ENCODE measurements at regions not wholly inside any gene's neighbourhood (a gene's known extent, or its start where the extent isn't known, plus 50 kb on each side); places are given as distances from the start of the nearest gene placed in this dataset.

- Histone ChIP-seq H4K20me1 (ENCODE audit: control insufficient read depth, insufficient read depth, low read length, poor library complexity, severe bottlenecking) (no peaks in the 10 kb centered on the region), H3K27me3 (replicated peaks in 1 of 4; ENCODE audit: control extremely low read depth in 1 of 4, control insufficient read depth in 3 of 4, insufficient read depth in 4 of 4, low read length in 3 of 4) (no peaks in the 10 kb centered on the region), H2AFZ (ENCODE audit: insufficient read depth, low read depth, low read length, poor library complexity, severe bottlenecking) (no peak overlapping the region), H3K79me2 (ENCODE audit: control insufficient read depth, insufficient read depth, low read length) (no peaks in the 10 kb centered on the region), H3K9ac (ENCODE audit: low read length) (no peak overlapping the region), H3K36me3 (replicated peaks in 1 of 2; ENCODE audit: control extremely low read depth in 1 of 2, control insufficient read depth in 1 of 2, extremely low read depth in 1 of 2, insufficient read depth in 2 of 2, low read length in 1 of 2) (no peaks in the 10 kb centered on the region), H3K9me3 (ENCODE audit: control extremely low read depth in 1 of 3, control insufficient read depth in 2 of 3, insufficient read depth in 1 of 3, low read length in 2 of 3) (no peaks in the 10 kb centered on the region), H3K27ac (ENCODE audit: low read length in 2 of 2) (no peak overlapping the region), H3K4me1 (ENCODE audit: control insufficient read depth in 2 of 2, insufficient read depth in 2 of 2, low read length in 2 of 2) (no peaks in the 10 kb centered on the region), H3K4me3 (ENCODE audit: control extremely low read depth in 1 of 5, extremely low read depth in 1 of 5, insufficient read depth in 1 of 5, low read depth in 2 of 5, low read length in 4 of 5) (no peak overlapping the region), H3K4me2 (replicated peaks; ENCODE audit: low read depth, low read length, poor library complexity, severe bottlenecking) (no peak overlapping the region)
- TF ChIP-seq CTCF (IDR thresholded peaks at IDR 0.05), result no peak
- TF ChIP-seq EZH2 (IDR thresholded peaks at IDR 0.05; ENCODE audit: borderline replicate concordance, insufficient read depth, low read depth, low read length, poor library complexity, severe bottlenecking), result no peak
- ChIA-PET CTCF (no interaction called here), POLR2A (no interaction called here)
- WGBS (ENCODE audit: insufficient coverage), result 85% methylated on average over 5 of the region's 7 CpGs
- DNase-seq (no peak), ATAC-seq (ENCODE audit: low read depth) (no peak)
- intact Hi-C loops (cut with micrococcal nuclease), result no loop called here
- Mint-ChIP-seq H3K27me3 (no peaks in the 10 kb centered on the region), H3K9me3 (ENCODE audit: insufficient read depth) (no peaks in the 10 kb centered on the region), H3K27ac (no peak overlapping the region), H3K4me1 (no peaks in the 10 kb centered on the region), H3K4me3 (no peak overlapping the region)
Observed at GRCh38 chr10:108166401-108166800, 1001.9 kb upstream of the SORCS1 start.

- Histone ChIP-seq H3K27ac (ENCODE audit: low read length in 2 of 2) (no peak overlapping the region), H3K4me3 (ENCODE audit: control extremely low read depth in 1 of 5, extremely low read depth in 1 of 5, insufficient read depth in 1 of 5, low read depth in 2 of 5, low read length in 4 of 5) (no peak overlapping the region), H3K4me1 (ENCODE audit: control insufficient read depth in 2 of 2, insufficient read depth in 2 of 2, low read length in 2 of 2) (no peaks in the 10 kb centered on the region), H4K20me1 (ENCODE audit: control insufficient read depth, insufficient read depth, low read length, poor library complexity, severe bottlenecking) (no peaks in the 10 kb centered on the region), H3K9me3 (ENCODE audit: control extremely low read depth in 1 of 3, control insufficient read depth in 2 of 3, insufficient read depth in 1 of 3, low read length in 2 of 3) (peaks cover 0 to 3% (median 2%) of the 10 kb centered on the region in 3 donors), H2AFZ (ENCODE audit: insufficient read depth, low read depth, low read length, poor library complexity, severe bottlenecking) (no peak overlapping the region), H3K36me3 (replicated peaks in 1 of 2; ENCODE audit: control extremely low read depth in 1 of 2, control insufficient read depth in 1 of 2, extremely low read depth in 1 of 2, insufficient read depth in 2 of 2, low read length in 1 of 2) (no peaks in the 10 kb centered on the region), H3K79me2 (ENCODE audit: control insufficient read depth, insufficient read depth, low read length) (no peaks in the 10 kb centered on the region), H3K4me2 (replicated peaks; ENCODE audit: low read depth, low read length, poor library complexity, severe bottlenecking) (no peak overlapping the region), H3K27me3 (replicated peaks in 1 of 4; ENCODE audit: control extremely low read depth in 1 of 4, control insufficient read depth in 3 of 4, insufficient read depth in 4 of 4, low read length in 3 of 4) (no peaks in the 10 kb centered on the region), H3K9ac (ENCODE audit: low read length) (no peak overlapping the region)
- TF ChIP-seq EZH2 (IDR thresholded peaks at IDR 0.05; ENCODE audit: borderline replicate concordance, insufficient read depth, low read depth, low read length, poor library complexity, severe bottlenecking), result no peak
- no peak for TF ChIP-seq CTCF (IDR thresholded peaks at IDR 0.05)
- no peak overlapping the region for H3K27ac Mint-ChIP-seq
- no peak for DNase-seq
- ChIA-PET CTCF (no interaction called here), POLR2A (no interaction called here)
- H3K27me3 Mint-ChIP-seq, result no peaks in the 10 kb centered on the region
- ATAC-seq (ENCODE audit: low read depth), result no peak
- intact Hi-C loops (cut with micrococcal nuclease), result no loop called here
- no peaks in the 10 kb centered on the region for H3K4me1 Mint-ChIP-seq
- no CpG with 5 or more reads among the region's 2 CpGs for WGBS (ENCODE audit: insufficient coverage)
- H3K9me3 Mint-ChIP-seq (ENCODE audit: insufficient read depth), result peaks cover 11% of the 10 kb centered on the region
- no peak overlapping the region for H3K4me3 Mint-ChIP-seq
Observed at GRCh38 chr10:108147346-108147745, 982.8 kb upstream of the SORCS1 start.

Measured in B cell (primary cell).